GM13977 (cell line): ENCODE measurements at regions not wholly inside any gene's neighbourhood (a gene's known extent, or its start where the extent isn't known, plus 50 kb on each side); places are given as distances from the start of the nearest gene placed in this dataset.
"Not testable (repeated sequence)": the region's sequence is repeated elsewhere in the genome, so short reads cannot be mapped to it uniquely, and the experiment has no call there.

Source experiments
- DNase-seq: peaks from one replicate; pipeline ENCODE4 v3.0.0; 2012; ENCODE audit warnings: low spot score
- CTCF ChIP-seq: IDR thresholded peaks from 2 replicates; pipeline ENCODE4 v1.5.1; 2012; ENCODE audit warnings: mild to moderate bottlenecking, control low read depth; ENCODE audit not compliant: insufficient read depth; ENCODE audit errors: extremely low read depth, missing control alignments
- in situ Hi-C: fragments of 300-500 bp; cut with MboI; formaldehyde crosslinking; loops from one replicate; pipeline ENCODE4 v1.12.0; 2022; ENCODE audit warnings: low sequenced_read_pairs, low pct_unique_long_range_greater_than_20kb, mixed read lengths, inconsistent platforms; ENCODE audit not compliant: unreplicated experiment

DNA sequence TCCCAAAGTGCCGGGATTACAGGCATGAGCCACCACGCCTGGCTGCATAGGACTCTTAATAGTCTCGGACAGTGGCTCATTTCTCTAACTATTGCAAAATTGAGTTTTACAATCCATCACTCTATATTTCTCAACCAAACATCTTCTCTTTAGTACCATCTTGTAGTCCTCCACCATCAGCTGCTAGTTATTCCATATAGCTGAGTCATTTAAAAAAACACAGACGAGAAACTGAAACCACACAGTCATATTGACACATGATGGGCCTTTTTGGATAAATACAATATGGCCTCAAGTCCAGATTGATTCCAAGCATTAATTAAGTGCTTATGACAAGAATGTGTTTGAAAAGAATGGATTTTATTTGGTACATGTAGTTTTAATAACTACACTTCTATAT is 599.1 kb downstream of the MEI4 start:
- in situ Hi-C loops: loop anchor here (10.0 kb wide), 1 partner anchor 83 kb away; no protein-coding TSS in a partner anchor
- no peak for DNase-seq
- no peak for TF ChIP-seq CTCF

DNA sequence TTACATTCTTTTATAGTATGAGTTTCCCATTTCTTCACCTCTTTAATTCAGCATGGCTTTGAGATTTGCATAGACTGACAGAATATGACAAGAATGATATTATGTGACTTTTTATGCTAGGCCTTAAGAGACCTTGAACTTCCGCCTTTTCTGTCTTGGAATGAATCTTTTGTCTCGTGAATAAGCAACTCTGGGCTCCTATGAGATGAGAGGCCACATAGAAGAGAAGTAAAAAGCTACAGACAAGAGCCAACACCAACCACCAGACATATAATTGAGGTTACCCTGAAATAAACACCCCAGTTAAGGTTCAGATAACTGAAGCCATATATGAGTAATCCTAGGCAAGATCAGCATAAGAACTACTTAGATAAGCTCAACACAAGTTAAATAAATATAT is 600.8 kb downstream of the MEI4 start:
- no peak for TF ChIP-seq CTCF
- in situ Hi-C loops: loop anchor here (10.0 kb wide), 1 partner anchor 81 kb away; no protein-coding TSS in a partner anchor
- peak; percentile 1 for DNase-seq

DNA sequence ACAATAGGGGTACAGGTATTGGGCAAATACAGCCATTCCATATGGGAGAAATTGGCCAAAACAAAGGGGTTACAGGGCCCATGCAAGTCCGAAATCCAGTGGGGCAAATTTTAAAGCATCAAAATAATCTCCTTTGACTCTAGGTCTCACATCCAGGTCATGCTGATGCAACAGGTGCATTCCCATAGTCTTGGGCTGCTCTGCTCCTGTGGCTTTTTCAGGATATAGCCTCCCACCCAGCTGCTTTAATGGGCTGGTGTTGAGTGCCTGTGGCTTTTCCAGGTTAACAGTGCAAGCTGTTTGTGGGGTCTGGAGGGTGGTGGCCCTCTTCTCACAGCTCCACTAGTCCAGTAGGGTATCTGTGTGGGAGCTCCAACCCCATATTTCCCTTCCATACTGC is 607.1 kb downstream of the MEI4 start:
- in situ Hi-C loops: loop anchor here (10.0 kb wide), 1 partner anchor 75 kb away; no protein-coding TSS in a partner anchor
- TF ChIP-seq CTCF: no peak
- DNase-seq: no peak

- DNase-seq, in situ Hi-C loops: not testable (repeated sequence)
These were observed 606.9 kb upstream of the IRAK1BP1 start for GRCh38 chr6:78260427-78260826.

- no peak for DNase-seq
- no peak for TF ChIP-seq CTCF
- in situ Hi-C loops: no loop called here
These were observed 598.5 kb upstream of the IRAK1BP1 start for GRCh38 chr6:78268591-78269452.

GRCh38 chr6:78300885-78301284 is 566.5 kb upstream of the IRAK1BP1 start:
- no peak for TF ChIP-seq CTCF
- DNase-seq: no peak
- in situ Hi-C loops: no loop called here

- in situ Hi-C loops: no loop called here
- no peak for DNase-seq
- TF ChIP-seq CTCF: no peak
These were observed 564.9 kb upstream of the IRAK1BP1 start for GRCh38 chr6:78302411-78302810.
